Kidney epithelial cell (primary cell): ENCODE measurements at regions not wholly inside any gene's neighbourhood (a gene's known extent, or its start where the extent isn't known, plus 50 kb on each side); places are given as distances from the start of the nearest gene placed in this dataset.

ENCODE experiments used
- DNase-seq: peaks from one replicate; pipeline ENCODE4 v3.0.0-alpha.2; 2010; ENCODE audit warnings: low read depth
- H3K27me3 ChIP-seq: 2 replicates; pipeline ENCODE4 v1.6.0; 2011; ENCODE audit warnings: low read length; ENCODE audit not compliant: control insufficient read depth, insufficient read depth
- H3K36me3 ChIP-seq: 2 replicates; pipeline ENCODE4 v1.5.1; 2011; ENCODE audit warnings: low read length; ENCODE audit not compliant: control insufficient read depth, insufficient read depth
- H3K4me3 ChIP-seq: 2 replicates; pipeline ENCODE4 v1.5.1; 2011; ENCODE audit warnings: low read depth, mild to moderate bottlenecking, control low read depth, low read length
- CTCF ChIP-seq: IDR thresholded peaks from 2 replicates; pipeline ENCODE4 v1.5.1; 2011; ENCODE audit warnings: mild to moderate bottlenecking, moderate library complexity, low read length, control low read depth, inconsistent platforms; ENCODE audit not compliant: insufficient read depth, poor library complexity, severe bottlenecking

DNA sequence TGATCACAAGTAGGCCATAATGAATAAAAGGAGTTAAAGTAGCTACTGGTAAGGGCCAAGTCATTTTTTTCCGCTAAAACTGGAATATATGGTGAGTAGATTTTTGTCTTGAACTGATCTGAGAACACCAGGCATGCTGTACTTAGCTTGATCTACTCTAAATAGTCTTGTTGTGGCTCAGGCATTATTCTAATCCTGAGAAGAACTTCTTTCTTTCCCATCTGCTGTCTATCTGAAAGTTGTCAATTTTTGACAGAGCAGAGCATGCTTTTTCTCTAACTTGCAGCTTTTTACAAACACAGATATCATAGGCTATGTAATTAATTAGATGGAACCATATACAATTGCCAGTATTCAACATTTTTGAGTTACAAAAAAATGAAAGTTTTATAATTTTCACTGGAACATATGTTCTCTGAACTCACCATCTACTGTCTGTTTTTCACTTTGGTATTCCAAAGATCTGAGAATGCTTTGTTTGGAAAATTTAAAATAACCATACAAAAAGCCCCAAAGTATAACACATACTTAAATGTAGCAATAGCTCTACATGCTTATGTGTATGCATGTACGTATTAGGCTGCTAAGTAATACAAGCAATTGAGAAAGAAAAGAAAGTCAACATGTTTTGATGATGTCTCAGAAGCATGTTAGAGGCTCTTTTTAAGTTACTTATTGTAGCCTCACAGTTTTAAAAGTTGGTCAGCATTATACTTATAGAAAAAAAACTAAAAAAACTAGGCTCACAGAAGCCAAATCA, 542.7 kb upstream of the LUZP2 start:
- no peaks in the 10 kb centered on the region for H3K27me3 ChIP-seq

GRCh38 chr11:23954730-23955129, 542.1 kb upstream of the LUZP2 start:
- Histone ChIP-seq H3K27me3 (no peaks in the 10 kb centered on the region), H3K36me3 (no peaks in the 10 kb centered on the region), H3K4me3 (no peak overlapping the region)
- no peak for DNase-seq
- no peak for TF ChIP-seq CTCF

More for the DNA sequence above, 542.7 kb upstream of the LUZP2 start:
- no peak for TF ChIP-seq CTCF
- H3K4me3 ChIP-seq, result no peak overlapping the region
- DNase-seq, result no peak
- no peaks in the 10 kb centered on the region for H3K36me3 ChIP-seq

- no peak for DNase-seq
- no peak for TF ChIP-seq CTCF
- no peaks in the 10 kb centered on the region for H3K36me3 ChIP-seq
- H3K27me3 ChIP-seq, result no peaks in the 10 kb centered on the region
- H3K4me3 ChIP-seq, result no peak overlapping the region
These were observed 540.3 kb upstream of the LUZP2 start for GRCh38 chr11:23956586-23956985.

- no peak for TF ChIP-seq CTCF
- H3K27me3 ChIP-seq, result no peaks in the 10 kb centered on the region
- no peaks in the 10 kb centered on the region for H3K36me3 ChIP-seq
These were observed 539.5 kb upstream of the LUZP2 start for GRCh38 chr11:23957314-23957713.

DNA sequence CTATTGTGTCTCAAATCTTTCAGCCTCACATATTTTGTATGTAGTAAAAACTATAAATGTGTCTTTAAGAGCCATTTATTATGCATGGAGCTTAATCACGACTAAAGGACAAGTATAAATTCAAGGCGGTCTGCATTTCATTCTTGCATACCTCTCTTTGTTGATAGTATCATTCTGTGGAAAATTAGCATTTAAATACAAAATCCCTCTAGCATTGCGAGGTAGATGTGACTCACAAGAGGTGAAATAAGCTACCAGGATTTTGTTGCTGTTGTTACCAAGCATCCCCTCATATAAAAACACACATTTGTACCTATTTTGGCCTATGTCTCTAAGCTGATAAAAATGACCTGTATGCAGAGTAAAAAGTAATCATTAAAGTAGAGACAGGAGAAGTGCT, 537.4 kb upstream of the LUZP2 start:
- Histone ChIP-seq H3K36me3 (no peaks in the 10 kb centered on the region), H3K27me3 (no peaks in the 10 kb centered on the region), H3K4me3 (no peak overlapping the region)
- DNase-seq, result no peak
- no peak for TF ChIP-seq CTCF

More at GRCh38 chr11:23957314-23957713, 539.5 kb upstream of the LUZP2 start:
- no peak overlapping the region for H3K4me3 ChIP-seq
- no peak for DNase-seq

GRCh38 chr11:23961503-23962338, 535.1 kb upstream of the LUZP2 start:
- no peak for TF ChIP-seq CTCF
- Histone ChIP-seq H3K27me3 (no peaks in the 10 kb centered on the region), H3K4me3 (no peak overlapping the region), H3K36me3 (no peaks in the 10 kb centered on the region)
- DNase-seq, result no peak
